HEK293T (cell line): ENCODE measurements at regions not wholly inside any gene's neighbourhood (a gene's known extent, or its start where the extent isn't known, plus 50 kb on each side); places are given as distances from the start of the nearest gene placed in this dataset.
"Not testable (repeated sequence)": the region's sequence is repeated elsewhere in the genome, so short reads cannot be mapped to it uniquely, and the experiment has no call there.

Experiments
- CTCF ChIA-PET: fragments of 350-600 bp; formaldehyde crosslinking; extraction: SDS; loops from one replicate; lab custom pipeline; 2021; ENCODE audit warnings: antibody characterized with exemption, inconsistent platforms; lab: Yijun Ruan, JAX
- POLR2A ChIA-PET: fragments of 350-600 bp; formaldehyde crosslinking; extraction: SDS; loops from one replicate; lab custom pipeline; 2020; ENCODE audit warnings: antibody characterized with exemption, inconsistent platforms; lab: Yijun Ruan, JAX
- DNase-seq: peaks from one replicate; pipeline ENCODE4 v3.0.0; 2012; ENCODE audit warnings: mixed read lengths; ENCODE audit errors: extremely low spot score
- ARNT ChIP-seq: fragments of 450-650 bp; IDR thresholded peaks from 2 replicates; pipeline ENCODE4 v1.6.1; 2017; ENCODE audit warnings: mild to moderate bottlenecking
- BHLHE40 ChIP-seq: fragments of 450-650 bp; IDR thresholded peaks from 2 replicates; pipeline ENCODE4 v1.6.1; 2016; ENCODE audit warnings: mild to moderate bottlenecking, moderate library complexity, borderline replicate concordance
- CTBP1 ChIP-seq: fragments of 450-650 bp; IDR thresholded peaks from 2 replicates; pipeline ENCODE4 v1.6.1; 2016; ENCODE audit warnings: borderline replicate concordance
- ELF4 ChIP-seq: fragments of 450-650 bp; IDR thresholded peaks from 2 replicates; pipeline ENCODE4 v1.6.1; 2017; ENCODE audit warnings: antibody characterized with exemption
- FOXA1 ChIP-seq: fragments of 450-650 bp; IDR thresholded peaks from 2 replicates; pipeline ENCODE4 v1.6.1; 2016; ENCODE audit warnings: mild to moderate bottlenecking
- FOXK2 ChIP-seq: fragments of 450-650 bp; IDR thresholded peaks from 2 replicates; pipeline ENCODE4 v1.6.1; 2016; ENCODE audit warnings: mild to moderate bottlenecking
- FOXM1 ChIP-seq: fragments of 450-650 bp; IDR thresholded peaks from 2 replicates; pipeline ENCODE4 v1.6.1; 2017; ENCODE audit warnings: mild to moderate bottlenecking, borderline replicate concordance
- HDGF ChIP-seq: fragments of 450-650 bp; IDR thresholded peaks from 2 replicates; pipeline ENCODE4 v1.6.1; 2017; ENCODE audit warnings: antibody characterized with exemption, borderline replicate concordance
- L3MBTL2 ChIP-seq: fragments of 450-650 bp; conservative IDR thresholded peaks from 2 replicates; pipeline ENCODE4 v1.6.1; 2016; ENCODE audit warnings: mild to moderate bottlenecking
- LEF1 ChIP-seq: fragments of 450-650 bp; IDR thresholded peaks from 2 replicates; pipeline ENCODE4 v1.6.1; 2017; ENCODE audit warnings: mild to moderate bottlenecking, borderline replicate concordance
- NFRKB ChIP-seq: fragments of 450-650 bp; IDR thresholded peaks from 2 replicates; pipeline ENCODE4 v1.6.1; 2016; ENCODE audit warnings: mild to moderate bottlenecking, moderate library complexity
- SP1 ChIP-seq: fragments of 450-650 bp; IDR thresholded peaks from 2 replicates; pipeline ENCODE4 v1.6.1; 2017
- SUZ12 ChIP-seq: fragments of 450-650 bp; IDR thresholded peaks from 2 replicates; pipeline ENCODE4 v1.6.1; 2016; ENCODE audit warnings: mild to moderate bottlenecking
- TARDBP ChIP-seq: fragments of 450-650 bp; IDR thresholded peaks from 2 replicates; pipeline ENCODE4 v1.6.1; 2016
- ZNF384 ChIP-seq: fragments of 450-650 bp; IDR thresholded peaks from 2 replicates; pipeline ENCODE4 v1.6.1; 2016
- TF ChIP-seq, protein P1 (sequence below): fragments of 450-650 bp; IDR thresholded peaks from 2 replicates; pipeline ENCODE4 v1.6.1; 2016

DNA sequence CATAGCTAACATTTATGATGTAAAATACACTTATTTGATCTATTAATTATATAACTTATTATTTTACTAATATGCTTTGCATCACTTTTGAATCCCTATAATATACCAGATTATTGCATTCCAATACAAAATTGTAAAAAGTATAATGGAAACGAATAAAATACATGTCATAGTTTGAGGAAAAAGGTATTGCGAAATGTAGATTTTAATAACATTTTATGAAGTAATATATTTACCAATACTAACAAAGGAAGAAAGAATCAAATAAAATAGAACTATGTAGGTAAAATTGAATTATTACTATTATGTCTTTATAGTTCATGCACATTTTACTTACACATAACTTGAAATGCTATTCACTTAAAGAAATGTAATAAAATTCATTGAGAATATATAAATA lies 1300.2 kb downstream of the ADGRL3 start:
- TF ChIP-seq TARDBP = no peak
- TF ChIP-seq LEF1 = no peak
- no peak for TF ChIP-seq FOXM1
- TF ChIP-seq ELF4 = no peak
- TF ChIP-seq BHLHE40 = no peak
- no peak for TF ChIP-seq NFRKB
- TF ChIP-seq FOXA1 = no peak
- no peak for TF ChIP-seq CTBP1
- CTCF ChIA-PET = no interaction called here
- POLR2A ChIA-PET = no interaction called here
- no peak for DNase-seq

DNA sequence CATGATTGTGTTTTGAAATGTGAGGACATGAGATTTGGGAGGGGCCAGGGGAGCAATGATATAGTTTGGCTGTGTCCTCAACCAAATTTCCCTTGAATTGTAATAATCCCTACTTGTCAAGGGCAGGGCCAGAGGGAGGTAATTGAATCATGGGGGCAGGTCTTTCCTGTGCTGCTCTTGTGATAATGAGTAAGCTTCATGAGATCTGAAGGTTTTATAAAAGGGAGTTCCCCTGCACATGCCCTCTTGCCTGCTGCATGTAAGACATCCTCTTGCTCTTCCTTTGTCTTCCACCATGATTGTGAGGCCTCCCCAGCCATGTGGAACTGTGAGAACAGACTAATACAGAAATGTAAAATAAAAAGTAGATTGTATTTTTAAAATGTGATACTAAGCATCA lies 1294.9 kb downstream of the ADGRL3 start:
- ChIA-PET POLR2A (no interaction called here), CTCF (no interaction called here)
- TF ChIP-seq NFRKB = no peak
- no peak for DNase-seq

DNA sequence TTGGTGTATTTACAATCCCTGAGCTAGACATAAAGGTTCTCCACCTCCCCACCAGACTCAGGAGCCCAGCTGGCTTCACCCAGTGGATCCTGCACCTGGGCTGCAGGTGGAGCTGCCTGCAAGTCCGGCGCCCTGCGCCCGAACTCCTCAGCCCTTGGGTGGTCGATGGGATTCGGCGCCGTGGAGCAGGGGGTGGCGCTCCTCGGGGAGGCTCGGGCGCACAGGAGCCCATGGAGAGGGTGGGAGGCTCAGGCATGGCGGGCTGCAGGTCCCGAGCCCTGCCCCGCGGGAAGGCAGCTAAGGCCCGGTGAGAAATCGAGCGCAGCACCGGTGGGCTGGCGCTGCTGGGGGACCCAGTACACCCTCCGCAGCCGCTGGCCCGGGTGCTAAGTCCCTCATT lies 1291.6 kb downstream of the ADGRL3 start:
- CTCF ChIA-PET, POLR2A ChIA-PET, DNase-seq: not testable (repeated sequence)

DNA sequence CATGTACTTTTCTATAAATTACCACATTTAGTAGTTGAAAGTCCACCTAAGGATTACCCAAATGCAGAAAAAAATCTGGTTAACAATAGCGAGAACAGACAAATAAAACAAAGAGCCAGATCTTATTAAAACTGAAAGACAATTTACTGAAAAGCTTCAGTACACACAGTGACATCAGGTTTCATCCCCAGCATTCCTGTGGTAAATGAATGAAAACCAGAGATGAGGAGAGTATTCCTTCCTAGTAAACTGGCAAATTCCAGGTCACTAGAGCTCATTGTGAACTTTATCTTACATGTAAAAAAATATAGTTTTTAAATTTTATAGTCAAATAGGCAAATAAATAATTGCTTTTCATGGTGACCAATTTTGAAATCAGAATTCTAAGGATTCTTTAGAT lies 1290.5 kb downstream of the ADGRL3 start:
- DNase-seq = no peak
- CTCF ChIA-PET = no interaction called here
- POLR2A ChIA-PET = no interaction called here
- TF ChIP-seq NFRKB (no peak), L3MBTL2 (no peak), TARDBP (no peak), ELF4 (no peak), FOXA1 (no peak), SUZ12 (no peak), LEF1 (no peak), ZNF384 (no peak), CTBP1 (no peak), SP1 (no peak), BHLHE40 (no peak)
- TF ChIP-seq, protein P1, sequence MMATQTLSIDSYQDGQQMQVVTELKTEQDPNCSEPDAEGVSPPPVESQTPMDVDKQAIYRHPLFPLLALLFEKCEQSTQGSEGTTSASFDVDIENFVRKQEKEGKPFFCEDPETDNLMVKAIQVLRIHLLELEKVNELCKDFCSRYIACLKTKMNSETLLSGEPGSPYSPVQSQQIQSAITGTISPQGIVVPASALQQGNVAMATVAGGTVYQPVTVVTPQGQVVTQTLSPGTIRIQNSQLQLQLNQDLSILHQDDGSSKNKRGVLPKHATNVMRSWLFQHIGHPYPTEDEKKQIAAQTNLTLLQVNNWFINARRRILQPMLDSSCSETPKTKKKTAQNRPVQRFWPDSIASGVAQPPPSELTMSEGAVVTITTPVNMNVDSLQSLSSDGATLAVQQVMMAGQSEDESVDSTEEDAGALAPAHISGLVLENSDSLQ = no peak

DNA sequence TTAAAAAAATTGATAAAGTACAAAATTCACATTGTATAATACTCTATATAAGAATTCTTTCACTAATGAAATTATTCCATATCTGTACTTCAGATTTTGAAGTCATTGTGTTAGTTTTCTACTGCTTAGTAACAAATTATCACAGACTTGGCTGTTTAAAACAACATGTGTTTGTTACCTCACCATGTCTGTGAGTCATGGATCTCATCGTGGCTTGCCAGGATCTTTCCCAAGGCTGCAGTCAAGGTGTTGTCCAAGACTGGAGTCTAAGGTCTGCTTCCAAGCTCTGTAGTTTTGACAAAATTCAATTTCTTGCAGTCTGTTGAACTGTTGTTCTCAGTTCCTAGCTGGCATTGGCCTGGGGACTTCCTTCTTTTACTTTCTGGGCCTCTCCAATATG lies 1286.9 kb downstream of the ADGRL3 start:
- TF ChIP-seq SP1 = no peak
- TF ChIP-seq, protein P1 = no peak
- no peak for TF ChIP-seq NFRKB
- no peak for TF ChIP-seq ARNT
- no peak for TF ChIP-seq CTBP1
- no peak for TF ChIP-seq BHLHE40
- TF ChIP-seq ZNF384 = no peak
- no peak for TF ChIP-seq FOXK2
- TF ChIP-seq LEF1 = no peak
- no peak for TF ChIP-seq FOXA1
- no peak for TF ChIP-seq FOXM1
- TF ChIP-seq L3MBTL2 = no peak
- no peak for TF ChIP-seq TARDBP
- POLR2A ChIA-PET = no interaction called here
- CTCF ChIA-PET = no interaction called here
- no peak for DNase-seq

DNA sequence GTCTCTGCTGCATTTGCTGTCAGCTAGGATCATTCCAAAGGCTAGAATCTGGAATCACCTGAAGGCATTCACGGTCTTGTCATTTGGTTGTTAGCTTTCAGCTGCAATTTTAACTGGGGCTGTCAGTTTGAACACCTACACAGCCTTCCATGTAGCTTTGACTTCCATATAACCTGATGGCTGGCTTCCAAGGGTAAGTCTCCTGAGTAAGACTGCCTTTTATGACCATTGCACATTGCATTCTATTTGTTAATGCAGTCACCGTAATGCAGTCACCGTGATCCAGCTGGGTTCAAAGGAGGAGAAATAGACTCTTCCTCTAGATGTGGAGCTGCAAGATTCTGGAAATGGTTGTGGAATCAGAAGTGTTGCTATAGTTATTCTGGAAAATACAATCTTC lies 1284.2 kb downstream of the ADGRL3 start:
- ChIA-PET CTCF (no interaction called here), POLR2A (no interaction called here)
- TF ChIP-seq NFRKB (no peak), SP1 (no peak), TARDBP (no peak), HDGF (no peak)
- no peak for DNase-seq

DNA sequence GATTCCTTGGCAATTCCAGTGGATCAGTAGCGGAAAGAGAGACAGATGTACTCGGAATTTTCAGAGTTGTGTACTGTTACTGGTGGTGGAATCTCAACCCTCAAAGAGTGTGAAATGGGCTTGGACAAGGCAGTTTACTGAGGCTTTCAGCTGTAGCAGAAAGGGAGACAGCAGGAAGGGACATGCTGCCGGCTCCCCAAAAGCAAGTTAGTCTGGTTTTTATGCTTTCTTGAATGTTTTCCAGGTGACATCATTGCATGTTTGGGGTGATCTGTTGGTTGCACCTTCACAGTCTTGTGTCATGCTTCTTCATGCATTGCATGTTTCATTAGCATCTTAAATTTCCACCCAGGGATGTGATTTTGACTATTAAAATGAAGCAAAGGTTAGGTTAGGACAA lies 1282.2 kb downstream of the ADGRL3 start:
- TF ChIP-seq HDGF (no peak), ARNT (no peak), TARDBP (no peak), L3MBTL2 (no peak), FOXM1 (no peak), FOXK2 (no peak), LEF1 (no peak), FOXA1 (no peak), CTBP1 (no peak), BHLHE40 (no peak), NFRKB (no peak), SP1 (no peak), ELF4 (no peak), ZNF384 (no peak), SUZ12 (no peak)
- TF ChIP-seq, protein P1 = no peak
- CTCF ChIA-PET = no interaction called here
- DNase-seq = no peak
- POLR2A ChIA-PET = no interaction called here
